CD14-positive monocyte (primary cell): ENCODE measurements at regions not wholly inside any gene's neighbourhood (a gene's known extent, or its start where the extent isn't known, plus 50 kb on each side); places are given as distances from the start of the nearest gene placed in this dataset.
A peak's percentile ranks its signal among the peaks of the same experiment; 100 is the strongest.

ENCODE experiments used
- DNase-seq, 3 donors: peaks; one replicate each; pipeline ENCODE4 v3.0.0-alpha.2; 2011 to 2022
- H2AFZ ChIP-seq: 2 replicates; pipeline ENCODE4 v1.6.0; 2012; ENCODE audit warnings: mild to moderate bottlenecking, low read depth, low read length, inconsistent platforms; ENCODE audit not compliant: insufficient read depth, poor library complexity, severe bottlenecking
- H3K27ac ChIP-seq, 2 donors: 1 replicate in 1 of 2; 2 replicates in 1 of 2; pipeline ENCODE4 v1.5.1; 2012 to 2013; ENCODE audit warnings: low read length in 2 of 2, control low read depth in 1 of 2, inconsistent platforms in 1 of 2, low read depth in 1 of 2, mild to moderate bottlenecking in 1 of 2
- H3K27me3 ChIP-seq, 2 donors: one replicate each; pipeline versions ENCODE4 v1.6.0 to v1.6.1; 2011 to 2013; ENCODE audit warnings: low read length in 2 of 2; ENCODE audit not compliant: control insufficient read depth in 2 of 2, insufficient read depth in 2 of 2
- H3K36me3 ChIP-seq, 2 donors: replicated peaks in 1 of 2; 1 replicate in 1 of 2; 2 replicates in 1 of 2; pipeline versions ENCODE4 v1.5.1 to v1.6.1; 2012 to 2013; ENCODE audit warnings: low read length in 2 of 2, control low read depth in 1 of 2, inconsistent platforms in 1 of 2, mild to moderate bottlenecking in 1 of 2; ENCODE audit not compliant: insufficient read depth in 2 of 2, control insufficient read depth in 1 of 2
- H3K4me1 ChIP-seq, 2 donors: 1 replicate in 1 of 2; 2 replicates in 1 of 2; pipeline versions ENCODE4 v1.5.1 to v1.6.1; 2012 to 2013; ENCODE audit warnings: low read length in 2 of 2, control low read depth in 1 of 2, inconsistent platforms in 1 of 2, mild to moderate bottlenecking in 1 of 2, moderate library complexity in 1 of 2; ENCODE audit not compliant: insufficient read depth in 2 of 2, control insufficient read depth in 1 of 2
- H3K4me2 ChIP-seq: replicated peaks from 2 replicates; pipeline ENCODE3; 2012; ENCODE audit warnings: low read length, moderate library complexity, mild to moderate bottlenecking; ENCODE audit not compliant: poor library complexity, severe bottlenecking; ENCODE audit errors: extremely low read depth
- H3K4me3 ChIP-seq, 3 experiments: fragments of 200-600 bp in 1 of 3; sonication (generic) in 1 of 3; replicated peaks in 1 of 3; 1 replicate in 2 of 3; 2 replicates in 1 of 3; pipeline ENCODE4 v1.5.1; 2011 to 2013; ENCODE audit warnings: low read length in 3 of 3, mild to moderate bottlenecking in 3 of 3, control low read depth in 2 of 3, low read depth in 2 of 3, inconsistent platforms in 1 of 3, moderate library complexity in 1 of 3
- H3K79me2 ChIP-seq: 2 replicates; pipeline ENCODE4 v1.6.0; 2012; ENCODE audit warnings: mild to moderate bottlenecking, control low read depth, inconsistent platforms, low read length, moderate library complexity; ENCODE audit not compliant: insufficient read depth
- H3K9ac ChIP-seq: 2 replicates; pipeline ENCODE4 v1.6.0; 2017; ENCODE audit warnings: low read length, mild to moderate bottlenecking; ENCODE audit not compliant: insufficient read depth, poor library complexity, severe bottlenecking
- H3K9me3 ChIP-seq, 2 donors: replicated peaks in 1 of 2; 1 replicate in 1 of 2; 2 replicates in 1 of 2; pipeline versions ENCODE4 v1.5.1 to v1.6.1; 2012 to 2013; ENCODE audit warnings: low read length in 2 of 2, control low read depth in 1 of 2; ENCODE audit not compliant: control insufficient read depth in 1 of 2, insufficient read depth in 1 of 2
- H4K20me1 ChIP-seq: 2 replicates; pipeline ENCODE4 v1.6.0; 2012; ENCODE audit warnings: mild to moderate bottlenecking, low read length, control low read depth, moderate library complexity; ENCODE audit not compliant: insufficient read depth
- H3K27ac Mint-ChIP-seq, 7 donors: one replicate each; pipeline ENCODE4 v1.8.0; 2020; ENCODE audit warnings: mild to moderate bottlenecking in 7 of 7, mixed read lengths in 7 of 7, moderate library complexity in 6 of 7, inconsistent platforms in 2 of 7
- H3K27me3 Mint-ChIP-seq, 3 donors: one replicate each; pipeline ENCODE4 v1.8.0; 2021 to 2022; ENCODE audit warnings: low read depth in 3 of 3, mild to moderate bottlenecking in 3 of 3, mixed read lengths in 3 of 3, moderate library complexity in 3 of 3, inconsistent platforms in 1 of 3
- H3K36me3 Mint-ChIP-seq, 2 donors: one replicate each; pipeline ENCODE4 v1.8.0; 2020; ENCODE audit warnings: mixed read lengths in 2 of 2, inconsistent platforms in 1 of 2, mild to moderate bottlenecking in 1 of 2
- H3K4me1 Mint-ChIP-seq: one replicate; pipeline ENCODE4 v1.8.0; 2020; ENCODE audit warnings: mild to moderate bottlenecking, mixed read lengths
- H3K4me3 Mint-ChIP-seq, 2 donors: one replicate each; pipeline ENCODE4 v1.8.0; 2020; ENCODE audit warnings: mild to moderate bottlenecking in 2 of 2, mixed read lengths in 2 of 2, moderate library complexity in 1 of 2
- H3K9me3 Mint-ChIP-seq, 7 donors: one replicate each; pipeline ENCODE4 v1.8.0; 2020 to 2022; ENCODE audit warnings: mixed read lengths in 7 of 7, mild to moderate bottlenecking in 6 of 7, moderate library complexity in 6 of 7, inconsistent platforms in 2 of 7
- CTCF ChIP-seq: fragments of 200-600 bp; IDR thresholded peaks from one replicate; pipeline ENCODE4 v1.8.0; 2022; ENCODE audit warnings: antibody characterized with exemption, mild to moderate bottlenecking
- WGBS: methylation state at CpG from one replicate; pipeline ENCODE4 v1.1.5; 2013; ENCODE audit warnings: missing lambda C conversion rate; ENCODE audit not compliant: insufficient coverage; 5-methylcytosine and 5-hydroxymethylcytosine counted together
- intact Hi-C, 2 donors: fragments of 100-400 bp; cut with micrococcal nuclease; formaldehyde crosslinking; loops; one replicate each; pipeline versions ENCODE4 v1.15.0 to v1.15.1; 2023

- Histone ChIP-seq H3K4me2 (no peak overlapping the region), H3K9me3 (no peaks in the 10 kb centered on the region), H3K27me3 (no peaks in the 10 kb centered on the region), H3K9ac (no peak overlapping the region), H3K27ac (no peak overlapping the region), H3K79me2 (no peaks in the 10 kb centered on the region), H4K20me1 (no peaks in the 10 kb centered on the region), H3K4me1 (peaks cover 0 to 8% of the 10 kb centered on the region in 2 donors), H3K4me3 (no peak overlapping the region), H3K36me3 (no peaks in the 10 kb centered on the region), H2AFZ (no peak overlapping the region)
- Mint-ChIP-seq H3K4me1 (peaks cover 5% of the 10 kb centered on the region), H3K36me3 (no peaks in the 10 kb centered on the region), H3K27me3 (peaks cover 0 to 4% (median 0%) of the 10 kb centered on the region in 3 donors), H3K4me3 (no peak overlapping the region), H3K27ac (peak overlapping the region in 1 of 7 donors; percentile 35), H3K9me3 (peaks cover 0 to 7% (median 3%) of the 10 kb centered on the region in 7 donors)
- TF ChIP-seq CTCF = no peak
- intact Hi-C loops = loop anchor here in 1 of 2 donors (10.0 kb wide), 1 partner anchor 89 kb away; no protein-coding TSS in a partner anchor
- no peak for DNase-seq
- WGBS = 96% methylated on average over 5 of the region's 6 CpGs
Measured at GRCh38 chr6:137403443-137403842, 90.8 kb downstream of the OLIG3 start.

- intact Hi-C loops = loop anchor here in 1 of 2 donors (10.0 kb wide), 1 partner anchor 87 kb away; no protein-coding TSS in a partner anchor
- Mint-ChIP-seq H3K4me1 (peaks cover 12% of the 10 kb centered on the region), H3K9me3 (peaks cover 0 to 6% (median 3%) of the 10 kb centered on the region in 7 donors), H3K27ac (no peak overlapping the region), H3K36me3 (peaks cover 0 to under 1% of the 10 kb centered on the region in 2 donors), H3K4me3 (no peak overlapping the region), H3K27me3 (peaks cover 0 to 2% (median 2%) of the 10 kb centered on the region in 3 donors)
- H3K79me2 ChIP-seq = no peaks in the 10 kb centered on the region
- no peak overlapping the region for H2AFZ ChIP-seq
- no peak overlapping the region for H3K27ac ChIP-seq
- no peak for DNase-seq
- no peaks in the 10 kb centered on the region for H3K27me3 ChIP-seq
- H3K4me3 ChIP-seq = no peak overlapping the region
- WGBS = 100% methylated on average over 1 of the region's 2 CpGs
- TF ChIP-seq CTCF = no peak
- H3K4me1 ChIP-seq = peaks cover 8 to 13% of the 10 kb centered on the region in 2 donors
- H3K4me2 ChIP-seq = no peak overlapping the region
- no peak overlapping the region for H3K9ac ChIP-seq
- H3K36me3 ChIP-seq = no peaks in the 10 kb centered on the region
- H3K9me3 ChIP-seq = no peaks in the 10 kb centered on the region
- no peaks in the 10 kb centered on the region for H4K20me1 ChIP-seq
Measured at GRCh38 chr6:137402143-137402680, 92.0 kb downstream of the OLIG3 start.
